HL-60/S4 treated with phorbol 12-myristate 13-acetate at 8.2 ng/mL for 4 days and 3 days (cell line): ENCODE measurements at regions not wholly inside any gene's neighbourhood (a gene's known extent, or its start where the extent isn't known, plus 50 kb on each side); places are given as distances from the start of the nearest gene placed in this dataset.
"Not testable (repeated sequence)": the region's sequence is repeated elsewhere in the genome, so short reads cannot be mapped to it uniquely, and the experiment has no call there.

Source experiments
- in situ Hi-C: fragments of 300-500 bp; cut with MboI; formaldehyde crosslinking; loops from 2 replicates; pipeline ENCODE4 v1.15.0; 2022; ENCODE audit warnings: low sequenced_read_pairs

- in situ Hi-C loops: no loop called here
Measured at GRCh38 chr9:119677811-119678505, 308.7 kb upstream of the BRINP1 start.

- in situ Hi-C loops: no loop called here
Measured at GRCh38 chr9:119675951-119676350, 306.7 kb upstream of the BRINP1 start.

- in situ Hi-C loops: not testable (repeated sequence)
Measured at GRCh38 chr9:119672763-119673162, 303.5 kb upstream of the BRINP1 start.

DNA sequence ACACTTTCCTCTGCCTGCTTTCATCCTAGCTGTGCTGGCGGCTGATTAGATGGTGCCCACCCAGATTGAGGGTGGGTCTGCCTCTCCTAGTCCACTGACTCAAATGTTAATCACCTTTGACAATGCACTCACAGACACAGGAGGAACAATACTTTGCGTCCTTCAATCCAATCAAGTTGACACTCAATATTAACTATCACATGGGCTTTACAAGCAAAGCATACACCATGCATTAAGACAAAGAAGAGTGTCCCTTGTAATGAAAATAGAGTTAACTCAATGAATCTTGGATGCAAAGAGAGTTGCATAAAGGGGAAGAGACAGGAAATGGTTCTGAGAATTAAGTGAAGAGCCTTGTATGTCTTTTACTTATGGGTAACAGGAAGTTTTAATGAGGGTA is 298.7 kb upstream of the BRINP1 start:
- in situ Hi-C loops: no loop called here

DNA sequence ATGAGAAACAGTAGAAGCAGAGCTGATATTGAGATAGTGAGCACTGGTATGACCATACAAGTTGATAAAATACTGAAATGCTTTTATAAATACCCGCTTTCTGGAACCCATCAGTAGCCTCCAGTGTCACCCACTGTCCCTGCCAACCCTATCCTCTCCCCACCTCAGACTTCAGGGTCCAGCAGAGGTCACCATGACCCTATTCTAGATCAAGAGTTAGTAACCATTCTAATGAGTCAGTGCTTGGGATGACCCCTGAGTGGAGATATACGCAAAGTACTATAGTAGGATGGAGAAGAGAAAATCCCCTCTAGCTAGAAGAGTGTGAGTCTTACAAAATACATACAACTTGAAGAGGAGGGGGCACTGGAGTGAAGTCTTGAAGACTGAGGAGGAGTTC is 297.9 kb upstream of the BRINP1 start:
- in situ Hi-C loops: no loop called here

DNA sequence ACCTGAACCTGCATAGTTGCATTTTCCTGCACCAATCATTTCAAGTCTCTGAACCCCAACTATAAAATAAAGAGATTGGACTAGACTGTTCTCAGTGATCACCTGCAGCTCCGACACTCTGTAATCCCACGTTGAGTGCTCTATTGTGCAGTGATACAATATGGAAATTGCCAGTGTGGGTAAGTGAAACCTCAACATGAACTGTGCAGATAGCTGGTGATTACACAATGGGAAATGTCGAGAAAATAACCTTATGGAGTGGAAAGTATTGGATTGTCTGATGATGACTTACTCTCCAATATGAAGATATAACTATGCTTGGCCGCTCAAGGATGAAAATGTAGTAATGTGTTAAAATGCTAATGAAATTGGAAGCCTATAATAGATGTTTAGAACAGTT is 293.1 kb upstream of the BRINP1 start:
- in situ Hi-C loops: no loop called here

DNA sequence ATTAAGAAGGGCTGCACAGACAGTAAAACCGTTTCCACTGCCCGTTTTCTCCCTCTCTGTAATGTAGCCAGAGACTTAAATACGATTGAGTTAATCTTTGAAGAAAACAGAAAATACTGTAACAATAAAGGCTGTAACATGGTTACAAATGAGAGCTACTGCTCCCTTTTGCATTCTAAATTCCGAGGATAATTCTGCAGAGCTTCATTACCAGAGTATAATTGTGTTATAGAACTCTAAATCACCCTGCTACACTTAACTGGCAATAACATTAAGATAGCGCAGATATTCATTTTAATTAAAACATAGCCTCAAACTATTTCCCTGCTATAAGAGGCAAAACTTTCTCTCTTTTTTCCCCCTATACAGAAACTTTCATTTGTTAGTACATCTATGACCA is 283.7 kb upstream of the BRINP1 start:
- in situ Hi-C loops: no loop called here

- in situ Hi-C loops: no loop called here
Measured at GRCh38 chr9:119649205-119649604, 280.0 kb upstream of the BRINP1 start.

DNA sequence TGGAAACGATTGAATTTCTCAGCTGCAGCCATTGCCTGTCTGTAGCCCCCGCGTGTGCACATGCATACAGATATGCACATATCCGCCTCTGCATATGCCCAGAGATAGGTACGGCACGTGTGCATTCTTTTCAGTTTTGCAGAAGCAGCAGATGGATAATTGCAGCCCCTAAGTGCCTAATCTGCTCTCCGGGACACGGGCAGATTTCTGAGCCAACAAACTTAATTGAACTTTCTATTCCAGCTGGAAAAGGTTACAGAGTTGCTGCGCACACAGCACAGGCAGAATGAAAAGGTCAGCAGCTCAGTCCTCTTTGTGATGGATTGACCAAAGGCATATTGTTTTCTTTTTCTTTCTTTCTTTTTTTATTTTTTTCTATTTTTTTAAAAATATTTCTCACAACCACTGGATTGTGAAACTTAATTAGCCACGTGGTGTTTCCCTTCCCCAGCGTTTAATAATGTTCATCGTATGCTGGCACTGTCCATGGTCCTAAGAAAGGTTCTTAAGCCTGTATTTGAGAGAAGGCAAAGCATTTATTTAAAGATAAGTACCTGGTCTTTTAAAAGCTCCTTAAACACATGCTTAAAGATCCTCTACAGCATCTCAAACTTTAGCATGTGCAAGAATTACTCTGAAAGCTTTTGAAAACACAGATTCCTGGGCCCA is 270.2 kb upstream of the BRINP1 start:
- in situ Hi-C loops: no loop called here

DNA sequence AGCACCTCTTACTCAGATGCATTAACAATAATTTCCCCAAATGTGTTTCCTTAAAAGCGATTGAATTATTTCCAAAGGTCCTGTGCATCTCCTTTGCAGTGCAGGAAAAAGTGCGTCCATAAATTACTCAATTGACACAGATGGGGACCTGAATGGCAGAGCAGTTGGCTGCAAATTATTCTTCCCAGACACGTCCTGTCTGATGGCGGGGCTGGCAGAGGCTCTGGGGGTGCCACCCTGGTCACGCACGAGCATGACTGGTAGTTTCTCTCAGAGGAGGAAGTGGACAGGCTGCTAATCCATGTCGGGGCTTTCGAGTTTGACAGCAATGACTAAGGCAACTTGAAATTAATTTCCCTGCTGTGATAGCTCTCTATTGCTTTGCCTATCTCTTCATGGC is 264.8 kb upstream of the BRINP1 start:
- in situ Hi-C loops: no loop called here

DNA sequence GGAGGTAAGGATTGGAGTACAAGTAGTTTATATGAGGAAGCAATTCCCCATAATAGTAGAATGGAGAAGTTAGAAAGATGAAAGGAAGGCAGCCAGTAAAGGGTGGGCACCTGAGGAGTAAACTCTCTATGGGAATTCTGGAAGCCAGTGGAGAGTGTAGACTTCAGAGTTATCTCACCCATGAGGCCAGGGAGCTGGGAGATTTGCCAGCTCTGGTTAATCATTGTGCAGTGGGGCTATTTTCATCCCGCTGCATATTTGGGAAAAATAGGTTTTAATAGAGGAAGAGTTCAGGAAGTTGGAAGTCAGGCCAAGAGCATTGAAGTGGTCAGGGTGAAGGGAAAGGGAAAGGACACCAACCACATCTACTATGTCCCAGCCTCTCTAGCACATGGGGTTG is 242.3 kb upstream of the BRINP1 start:
- in situ Hi-C loops: no loop called here

DNA sequence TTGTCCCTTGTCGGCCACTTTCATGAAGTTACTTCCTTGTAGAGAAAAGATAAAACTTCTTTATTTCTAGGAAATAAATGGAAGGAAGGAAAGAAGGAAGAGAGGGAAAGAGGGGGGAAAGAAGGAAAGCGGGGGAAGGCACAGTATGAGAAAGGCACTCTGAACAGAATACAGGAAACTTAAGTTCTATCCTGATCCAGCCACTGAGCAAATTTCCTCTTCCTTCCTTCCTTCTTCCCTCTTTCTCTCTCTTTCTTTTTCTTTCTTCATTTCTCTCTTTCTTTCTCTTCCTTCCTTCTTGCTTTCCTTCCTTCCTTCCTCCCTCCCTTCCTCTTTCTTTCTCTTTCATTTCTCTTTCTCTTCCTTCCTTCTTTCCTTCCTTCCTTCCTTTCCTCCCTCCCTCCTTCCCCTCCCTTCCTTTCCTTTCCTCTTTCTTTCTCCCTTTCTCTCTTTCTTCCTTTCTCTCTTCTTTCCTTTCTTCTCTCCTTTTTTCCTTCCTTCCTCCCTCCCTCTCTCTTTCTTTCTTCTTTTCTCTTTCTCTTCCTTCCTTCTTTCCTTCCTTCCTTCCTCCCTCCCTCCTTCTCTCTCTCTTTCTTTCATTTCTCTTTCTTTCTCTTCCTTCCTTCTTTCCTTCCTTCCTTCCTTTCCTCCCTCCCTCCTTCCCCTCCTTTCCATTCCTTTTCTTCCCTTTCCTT is 240.2 kb upstream of the BRINP1 start:
- in situ Hi-C loops: no loop called here

GRCh38 chr9:119601632-119602031 is 232.4 kb upstream of the BRINP1 start:
- in situ Hi-C loops: no loop called here

GRCh38 chr9:119597499-119597898 is 228.3 kb upstream of the BRINP1 start:
- in situ Hi-C loops: no loop called here

DNA sequence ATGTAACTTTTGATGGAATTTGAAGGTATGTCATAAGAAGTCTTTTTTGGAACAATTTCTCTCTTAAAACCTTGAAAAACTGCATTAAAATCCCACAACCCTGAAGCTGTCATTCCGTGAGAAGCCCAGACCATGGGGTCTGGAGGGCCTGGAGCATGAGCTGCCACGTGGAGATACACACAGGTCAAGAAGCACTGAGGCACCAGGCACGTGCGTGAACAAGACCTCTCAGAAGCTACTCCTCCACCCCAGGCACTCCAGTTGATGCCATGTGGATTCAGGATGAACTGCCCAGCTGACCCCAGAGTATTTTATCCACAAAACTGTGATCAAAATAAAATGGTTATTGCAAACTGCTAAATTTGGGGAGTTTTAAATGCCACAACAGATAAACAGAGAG is 227.5 kb upstream of the BRINP1 start:
- in situ Hi-C loops: no loop called here

DNA sequence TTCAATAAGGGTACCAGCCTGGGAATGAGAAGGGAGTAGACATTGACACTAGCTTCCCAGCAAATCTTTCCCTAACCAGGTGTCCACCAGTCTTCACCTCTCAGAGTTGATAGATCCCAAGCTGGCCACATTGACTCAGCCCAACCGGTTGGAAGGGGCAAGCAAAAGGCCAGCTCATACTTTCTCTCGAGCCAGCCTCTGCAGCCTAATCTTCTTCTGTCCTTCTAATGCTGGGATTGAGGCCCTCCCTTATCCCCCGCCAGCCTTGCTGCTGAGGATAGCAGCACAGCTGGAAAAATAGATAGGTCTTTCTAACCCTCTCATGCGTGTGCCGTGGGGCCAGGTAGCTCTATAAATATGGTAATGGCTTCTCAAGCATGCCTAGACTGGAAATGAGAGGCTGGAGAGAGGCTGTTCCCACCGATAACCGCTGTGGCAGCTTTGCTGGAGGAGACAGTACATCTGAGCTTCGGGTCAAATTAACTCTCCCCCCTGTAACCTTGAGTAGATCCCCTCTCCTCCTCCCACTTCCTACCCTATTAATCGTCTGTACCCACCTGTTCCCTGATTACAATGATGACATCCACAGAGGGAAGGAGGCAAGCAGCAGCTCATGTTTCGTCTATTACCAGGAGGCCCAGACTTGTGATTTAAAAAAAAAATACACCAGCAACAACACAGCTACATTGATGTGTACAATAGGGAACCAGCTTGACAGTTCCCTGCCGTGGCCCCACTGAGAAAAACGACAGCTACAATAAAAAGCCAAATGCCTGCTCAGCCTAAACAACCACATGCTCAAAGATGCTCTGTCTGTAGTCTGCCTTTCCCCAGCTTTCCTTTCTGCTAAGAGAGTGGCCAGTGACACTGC is 219.9 kb upstream of the BRINP1 start:
- in situ Hi-C loops: no loop called here

DNA sequence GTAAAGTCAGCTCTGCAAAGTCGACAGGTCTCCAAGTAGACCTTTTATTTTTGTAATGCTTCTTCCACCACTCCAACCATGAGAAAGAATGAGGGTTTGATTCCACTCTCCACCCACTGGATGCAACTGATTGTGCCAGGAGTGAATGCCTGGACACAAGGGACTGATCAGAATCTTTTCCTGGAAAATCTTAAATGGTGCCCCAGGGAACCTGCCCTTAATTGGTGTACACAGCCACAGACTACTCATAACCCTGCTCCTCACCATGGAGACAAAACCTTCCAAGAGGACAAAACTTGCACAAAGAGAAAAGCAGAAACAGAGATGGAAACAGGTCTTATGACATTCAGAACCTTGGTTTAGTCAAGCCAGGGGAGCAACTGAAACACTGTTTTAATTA is 208.6 kb upstream of the BRINP1 start:
- in situ Hi-C loops: no loop called here

DNA sequence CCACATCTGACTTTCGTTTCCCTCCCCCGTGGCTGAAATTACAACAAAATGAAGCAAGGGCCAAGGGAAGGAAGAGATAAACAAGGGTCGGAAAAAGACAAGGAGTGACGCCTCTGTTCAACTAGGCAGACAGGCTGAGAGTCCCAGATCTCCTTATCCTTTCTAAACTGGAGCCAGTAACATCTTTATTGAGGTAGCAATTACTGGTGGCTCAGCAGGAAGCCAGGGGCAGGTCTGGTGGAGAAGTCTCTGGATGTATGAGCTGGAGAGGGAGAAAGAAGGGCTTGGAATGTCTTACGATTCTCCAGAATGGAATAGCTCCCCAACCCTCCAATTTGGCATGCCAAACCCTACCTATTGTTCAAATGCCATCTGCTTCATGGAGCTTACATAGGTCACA is 190.8 kb upstream of the BRINP1 start:
- in situ Hi-C loops: loop anchor here (10.0 kb wide), 1 partner anchor 915 kb away; no protein-coding TSS in a partner anchor

DNA sequence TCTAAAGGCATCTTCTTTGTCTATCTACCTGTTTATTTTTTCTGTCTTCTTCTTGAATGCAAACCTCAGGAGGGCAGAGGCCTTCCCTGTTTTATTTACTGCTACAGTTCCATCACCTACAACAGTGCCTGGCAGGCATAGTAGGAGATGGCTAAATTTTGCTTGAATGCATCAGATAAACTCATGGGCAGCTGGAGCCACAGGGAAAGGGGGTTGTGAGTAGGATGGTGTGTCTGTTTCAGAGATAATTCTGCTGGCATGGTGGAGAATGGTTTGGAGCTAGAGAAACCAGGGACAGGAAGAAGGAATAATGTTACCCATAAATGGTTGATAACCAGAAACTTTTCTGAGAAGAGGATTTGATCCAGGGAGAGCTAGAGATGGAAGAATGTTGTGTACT is 189.8 kb upstream of the BRINP1 start:
- in situ Hi-C loops: loop anchor here (10.0 kb wide), 1 partner anchor 916 kb away; no protein-coding TSS in a partner anchor

GRCh38 chr9:119556129-119556875 is 187.1 kb upstream of the BRINP1 start:
- in situ Hi-C loops: loop anchor here (10.0 kb wide), 1 partner anchor 918 kb away; no protein-coding TSS in a partner anchor
